HEK293 (cell line): ENCODE measurements at regions not wholly inside any gene's neighbourhood (a gene's known extent, or its start where the extent isn't known, plus 50 kb on each side); places are given as distances from the start of the nearest gene placed in this dataset.

Source experiments
- CTCF ChIA-PET: fragments of 350-600 bp; formaldehyde crosslinking; extraction: SDS; loops from one replicate; lab custom pipeline; 2021; ENCODE audit warnings: antibody characterized with exemption; lab: Yijun Ruan, JAX
- POLR2A ChIA-PET: fragments of 300-600 bp; formaldehyde crosslinking; extraction: SDS; loops from one replicate; lab custom pipeline; 2020; ENCODE audit warnings: antibody characterized with exemption, inconsistent platforms; lab: Yijun Ruan, JAX
- H3K27ac ChIP-seq: fragments of 200-500 bp; sonication (Bioruptor generic); 2 replicates; pipeline ENCODE4 v1.5.1; 2014; ENCODE audit warnings: low read depth, low read length, control low read depth, inconsistent platforms; ENCODE audit errors: extremely low read depth
- H3K36me3 ChIP-seq, 2 experiments: fragments of 200-500 bp in 1 of 2; sonication (Bioruptor generic) in 1 of 2; 1 replicate in 1 of 2; 2 replicates in 1 of 2; pipeline ENCODE4 v1.5.1; 2014 to 2017; ENCODE audit warnings: inconsistent platforms in 2 of 2, low read length in 2 of 2; ENCODE audit not compliant: control insufficient read depth in 2 of 2, insufficient read depth in 1 of 2
- H3K4me1 ChIP-seq: fragments of 200-500 bp; sonication (Bioruptor generic); 2 replicates; pipeline ENCODE4 v1.5.1; 2014; ENCODE audit warnings: mild to moderate bottlenecking, low read length, inconsistent platforms; ENCODE audit not compliant: control insufficient read depth, insufficient read depth
- H3K4me3 ChIP-seq: 2 replicates; pipeline ENCODE4 v1.5.1; 2011; ENCODE audit warnings: low read depth, mild to moderate bottlenecking, control low read depth, low read length, moderate library complexity
- H3K9me3 ChIP-seq: fragments of 200-500 bp; sonication (Bioruptor generic); 2 replicates; pipeline ENCODE4 v1.5.1; 2014; ENCODE audit warnings: low read depth, low read length, inconsistent platforms; ENCODE audit not compliant: control insufficient read depth, insufficient read depth
- BCL6B ChIP-seq: fragments of 450-650 bp; formaldehyde crosslinking; IDR thresholded peaks from 2 replicates; pipeline ENCODE4 v1.5.1; 2017; ENCODE audit warnings: missing biosample characterization, missing genetic modification characterization
- FEZF1 ChIP-seq: fragments of 450-650 bp; formaldehyde crosslinking; IDR thresholded peaks from 2 replicates; pipeline ENCODE4 v1.5.1; 2016; ENCODE audit warnings: missing biosample characterization, missing genetic modification characterization
- GLIS1 ChIP-seq: fragments of 450-650 bp; formaldehyde crosslinking; IDR thresholded peaks from 2 replicates; pipeline ENCODE4 v1.5.1; 2016; ENCODE audit warnings: missing biosample characterization, missing genetic modification characterization
- HOXA7 ChIP-seq: sonication (generic); formaldehyde crosslinking; IDR thresholded peaks from 2 replicates; pipeline ENCODE4 v1.8.1; 2022; ENCODE audit warnings: missing genetic modification reagents, borderline replicate concordance
- MEIS1 ChIP-seq: sonication (generic); formaldehyde crosslinking; IDR thresholded peaks from 2 replicates; pipeline ENCODE4 v1.8.1; 2022; ENCODE audit warnings: missing genetic modification reagents, mild to moderate bottlenecking, borderline replicate concordance
- OVOL3 ChIP-seq: fragments of 450-650 bp; formaldehyde crosslinking; IDR thresholded peaks from 2 replicates; pipeline ENCODE4 v1.5.1; 2016; ENCODE audit warnings: missing biosample characterization, missing genetic modification characterization
- TCF7L2 ChIP-seq: IDR thresholded peaks from 2 replicates; pipeline ENCODE4 v1.6.1; 2011; ENCODE audit warnings: low read depth, mild to moderate bottlenecking, inconsistent platforms, low read length, moderate library complexity, borderline replicate concordance
- ZBTB17 ChIP-seq: fragments of 450-650 bp; formaldehyde crosslinking; IDR thresholded peaks from 2 replicates; pipeline ENCODE4 v1.5.1; 2016; ENCODE audit warnings: missing biosample characterization, missing genetic modification characterization
- ZBTB8A ChIP-seq: fragments of 450-650 bp; formaldehyde crosslinking; IDR thresholded peaks from 2 replicates; pipeline ENCODE4 v1.5.1; 2016; ENCODE audit warnings: missing biosample characterization, missing genetic modification characterization
- ZNF10 ChIP-seq: fragments of 450-650 bp; formaldehyde crosslinking; IDR thresholded peaks from 2 replicates; pipeline ENCODE4 v1.5.1; 2017; ENCODE audit warnings: missing biosample characterization, missing genetic modification characterization
- ZNF146 ChIP-seq: fragments of 450-650 bp; formaldehyde crosslinking; IDR thresholded peaks from 2 replicates; pipeline ENCODE4 v1.5.1; 2016; ENCODE audit warnings: missing biosample characterization, missing genetic modification characterization
- ZNF174 ChIP-seq: fragments of 450-650 bp; formaldehyde crosslinking; IDR thresholded peaks from 2 replicates; pipeline ENCODE4 v1.5.0; 2017; ENCODE audit warnings: missing biosample characterization, mild to moderate bottlenecking, missing genetic modification characterization
- ZNF266 ChIP-seq: fragments of 450-650 bp; formaldehyde crosslinking; IDR thresholded peaks from 2 replicates; pipeline ENCODE4 v1.5.1; 2016; ENCODE audit warnings: missing biosample characterization, missing genetic modification characterization, low read depth
- ZNF274 ChIP-seq, 2 experiments: fragments of 200-500 bp in 1 of 2; fragments of 450-650 bp in 1 of 2; sonication (Bioruptor generic) in 1 of 2; formaldehyde crosslinking in 1 of 2; IDR thresholded peaks; 2 replicates each; pipeline versions ENCODE4 v1.5.1 to v1.6.1; 2014 to 2016; ENCODE audit warnings: borderline replicate concordance in 1 of 2, inconsistent platforms in 1 of 2, low read length in 1 of 2, missing biosample characterization in 1 of 2, missing genetic modification characterization in 1 of 2
- ZNF366 ChIP-seq: fragments of 450-650 bp; formaldehyde crosslinking; conservative IDR thresholded peaks from 2 replicates; pipeline ENCODE4 v1.5.1; 2016; ENCODE audit warnings: missing biosample characterization, missing genetic modification characterization
- ZNF37A ChIP-seq: fragments of 450-650 bp; IDR thresholded peaks from 2 replicates; pipeline ENCODE4 v1.5.1; 2018; ENCODE audit warnings: missing biosample characterization, missing genetic modification characterization
- ZNF391 ChIP-seq: fragments of 450-650 bp; formaldehyde crosslinking; IDR thresholded peaks from 2 replicates; pipeline ENCODE4 v1.5.1; 2016; ENCODE audit warnings: low read depth, missing biosample characterization, missing genetic modification characterization, borderline replicate concordance
- ZNF404 ChIP-seq: fragments of 450-650 bp; formaldehyde crosslinking; IDR thresholded peaks from 2 replicates; pipeline ENCODE4 v1.5.1; 2017; ENCODE audit warnings: missing biosample characterization, missing genetic modification characterization
- ZNF426 ChIP-seq: fragments of 450-650 bp; formaldehyde crosslinking; IDR thresholded peaks from 2 replicates; pipeline ENCODE4 v1.5.1; 2017; ENCODE audit warnings: missing biosample characterization, missing genetic modification characterization, mild to moderate bottlenecking, inconsistent platforms, moderate library complexity
- ZNF510 ChIP-seq: fragments of 450-650 bp; formaldehyde crosslinking; IDR thresholded peaks from 2 replicates; pipeline ENCODE4 v1.5.1; 2018; ENCODE audit warnings: mild to moderate bottlenecking, missing genetic modification characterization, missing biosample characterization; ENCODE audit not compliant: insufficient replicate concordance
- ZNF561 ChIP-seq: fragments of 450-650 bp; IDR thresholded peaks from 2 replicates; pipeline ENCODE4 v1.5.1; 2018; ENCODE audit warnings: missing biosample characterization, missing genetic modification characterization, borderline replicate concordance
- ZNF585B ChIP-seq: fragments of 450-650 bp; formaldehyde crosslinking; IDR thresholded peaks from 2 replicates; pipeline ENCODE4 v1.5.1; 2016; ENCODE audit warnings: missing biosample characterization, missing genetic modification characterization
- ZNF658 ChIP-seq: fragments of 450-650 bp; formaldehyde crosslinking; IDR thresholded peaks from 2 replicates; pipeline ENCODE4; 2016; ENCODE audit warnings: missing biosample characterization, missing genetic modification characterization
- ZNF660 ChIP-seq: fragments of 450-650 bp; IDR thresholded peaks from 2 replicates; pipeline ENCODE4 v1.5.1; 2018; ENCODE audit warnings: missing biosample characterization, mild to moderate bottlenecking, missing genetic modification characterization
- ZNF747 ChIP-seq: fragments of 450-650 bp; formaldehyde crosslinking; IDR thresholded peaks from 2 replicates; pipeline ENCODE4 v1.5.1; 2016; ENCODE audit warnings: missing biosample characterization, missing genetic modification characterization
- TF ChIP-seq, protein P1 (sequence below): fragments of 450-650 bp; formaldehyde crosslinking; IDR thresholded peaks from 2 replicates; pipeline ENCODE4 v1.5.1; 2016; ENCODE audit warnings: missing biosample characterization, missing genetic modification characterization, borderline replicate concordance
- TF ChIP-seq, protein P2 (sequence below): fragments of 450-650 bp; formaldehyde crosslinking; IDR thresholded peaks from 2 replicates; pipeline ENCODE4 v1.5.1; 2016; ENCODE audit warnings: missing biosample characterization, missing genetic modification characterization
- TF ChIP-seq, protein P3 (sequence below): fragments of 450-650 bp; formaldehyde crosslinking; IDR thresholded peaks from 2 replicates; pipeline ENCODE4 v1.5.1; 2016; ENCODE audit warnings: missing biosample characterization, missing genetic modification characterization

- no peak for TF ChIP-seq BCL6B (tag by site-specific recombination)
- TF ChIP-seq FEZF1 (tag by site-specific recombination) = no peak
- TF ChIP-seq, all 188 proteins: peak for 0
Observed at GRCh38 chr18:38646296-38646695, 1080.7 kb upstream of the CELF4 start (continued).

GRCh38 chr18:38644875-38645641 is 1079.5 kb upstream of the CELF4 start:
- H3K27ac ChIP-seq = no peak overlapping the region
- CTCF ChIA-PET = no interaction called here

GRCh38 chr18:38642711-38643110 is 1077.1 kb upstream of the CELF4 start:
- H3K4me1 ChIP-seq = no peaks in the 10 kb centered on the region
- POLR2A ChIA-PET = no interaction called here
- TF ChIP-seq ZNF37A = no peak
- TF ChIP-seq OVOL3 (tag by site-specific recombination) = no peak
- TF ChIP-seq, protein P1, sequence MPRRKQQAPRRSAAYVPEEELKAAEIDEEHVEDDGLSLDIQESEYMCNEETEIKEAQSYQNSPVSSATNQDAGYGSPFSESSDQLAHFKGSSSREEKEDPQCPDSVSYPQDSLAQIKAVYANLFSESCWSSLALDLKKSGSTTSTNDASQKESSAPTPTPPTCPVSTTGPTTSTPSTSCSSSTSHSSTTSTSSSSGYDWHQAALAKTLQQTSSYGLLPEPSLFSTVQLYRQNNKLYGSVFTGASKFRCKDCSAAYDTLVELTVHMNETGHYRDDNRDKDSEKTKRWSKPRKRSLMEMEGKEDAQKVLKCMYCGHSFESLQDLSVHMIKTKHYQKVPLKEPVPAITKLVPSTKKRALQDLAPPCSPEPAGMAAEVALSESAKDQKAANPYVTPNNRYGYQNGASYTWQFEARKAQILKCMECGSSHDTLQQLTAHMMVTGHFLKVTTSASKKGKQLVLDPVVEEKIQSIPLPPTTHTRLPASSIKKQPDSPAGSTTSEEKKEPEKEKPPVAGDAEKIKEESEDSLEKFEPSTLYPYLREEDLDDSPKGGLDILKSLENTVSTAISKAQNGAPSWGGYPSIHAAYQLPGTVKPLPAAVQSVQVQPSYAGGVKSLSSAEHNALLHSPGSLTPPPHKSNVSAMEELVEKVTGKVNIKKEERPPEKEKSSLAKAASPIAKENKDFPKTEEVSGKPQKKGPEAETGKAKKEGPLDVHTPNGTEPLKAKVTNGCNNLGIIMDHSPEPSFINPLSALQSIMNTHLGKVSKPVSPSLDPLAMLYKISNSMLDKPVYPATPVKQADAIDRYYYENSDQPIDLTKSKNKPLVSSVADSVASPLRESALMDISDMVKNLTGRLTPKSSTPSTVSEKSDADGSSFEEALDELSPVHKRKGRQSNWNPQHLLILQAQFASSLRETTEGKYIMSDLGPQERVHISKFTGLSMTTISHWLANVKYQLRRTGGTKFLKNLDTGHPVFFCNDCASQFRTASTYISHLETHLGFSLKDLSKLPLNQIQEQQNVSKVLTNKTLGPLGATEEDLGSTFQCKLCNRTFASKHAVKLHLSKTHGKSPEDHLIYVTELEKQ = no peak
- no peak for TF ChIP-seq ZBTB17 (tag by site-specific recombination)
- no peak for TF ChIP-seq ZNF658
- no peak for TF ChIP-seq HOXA7 (CRISPR knock-in tag)
- no peak for TF ChIP-seq ZNF585B (tag by site-specific recombination)
- TF ChIP-seq, all 188 proteins: peak for 0
- CTCF ChIA-PET = no interaction called here
- H3K9me3 ChIP-seq = no peaks in the 10 kb centered on the region
- H3K36me3 ChIP-seq = no peaks in the 10 kb centered on the region
- no peak overlapping the region for H3K27ac ChIP-seq
- H3K4me3 ChIP-seq = no peak overlapping the region

More at GRCh38 chr18:38644875-38645641, 1079.5 kb upstream of the CELF4 start:
- Histone ChIP-seq H3K4me1 (no peaks in the 10 kb centered on the region), H3K9me3 (no peaks in the 10 kb centered on the region)
- TF ChIP-seq, protein P2, sequence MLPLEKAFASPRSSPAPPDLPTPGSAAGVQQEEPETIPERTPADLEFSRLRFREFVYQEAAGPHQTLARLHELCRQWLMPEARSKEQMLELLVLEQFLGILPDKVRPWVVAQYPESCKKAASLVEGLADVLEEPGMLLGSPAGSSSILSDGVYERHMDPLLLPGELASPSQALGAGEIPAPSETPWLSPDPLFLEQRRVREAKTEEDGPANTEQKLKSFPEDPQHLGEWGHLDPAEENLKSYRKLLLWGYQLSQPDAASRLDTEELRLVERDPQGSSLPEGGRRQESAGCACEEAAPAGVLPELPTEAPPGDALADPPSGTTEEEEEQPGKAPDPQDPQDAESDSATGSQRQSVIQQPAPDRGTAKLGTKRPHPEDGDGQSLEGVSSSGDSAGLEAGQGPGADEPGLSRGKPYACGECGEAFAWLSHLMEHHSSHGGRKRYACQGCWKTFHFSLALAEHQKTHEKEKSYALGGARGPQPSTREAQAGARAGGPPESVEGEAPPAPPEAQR (tag by site-specific recombination) = no peak
- TF ChIP-seq ZNF10 (tag by site-specific recombination) (no peak), ZNF266 (tag by site-specific recombination) (no peak), ZNF146 (tag by site-specific recombination) (no peak), ZNF391 (no peak), MEIS1 (CRISPR knock-in tag) (no peak), ZNF747 (tag by site-specific recombination) (no peak), ZNF561 (tag by site-specific recombination) (no peak), TCF7L2 (no peak), ZNF426 (tag by site-specific recombination) (no peak), ZNF174 (tag by site-specific recombination) (no peak), ZNF274 (IDR thresholded peaks at IDR 0.05; ENCODE audit: low read length) (no peak), ZNF274 (tag by site-specific recombination; IDR thresholded peaks at IDR 0.05; ENCODE audit: borderline replicate concordance) (no peak), GLIS1 (tag by site-specific recombination) (no peak), ZNF660 (tag by site-specific recombination) (no peak), ZNF366 (tag by site-specific recombination) (no peak), ZNF510 (no peak), ZBTB8A (tag by site-specific recombination) (no peak), ZNF404 (tag by site-specific recombination) (no peak)
- TF ChIP-seq, protein P1 = no peak
- TF ChIP-seq, protein P3, sequence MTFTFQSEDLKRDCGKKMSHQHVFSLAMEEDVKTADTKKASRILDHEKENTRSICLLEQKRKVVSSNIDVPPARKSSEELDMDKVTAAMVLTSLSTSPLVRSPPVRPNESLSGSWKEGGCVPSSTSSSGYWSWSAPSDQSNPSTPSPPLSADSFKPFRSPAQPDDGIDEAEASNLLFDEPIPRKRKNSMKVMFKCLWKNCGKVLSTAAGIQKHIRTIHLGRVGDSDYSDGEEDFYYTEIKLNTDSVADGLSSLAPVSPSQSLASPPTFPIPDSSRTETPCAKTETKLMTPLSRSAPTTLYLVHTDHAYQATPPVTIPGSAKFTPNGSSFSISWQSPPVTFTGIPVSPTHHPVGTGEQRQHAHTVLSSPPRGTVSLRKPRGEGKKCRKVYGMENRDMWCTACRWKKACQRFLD (tag by site-specific recombination) = no peak
- TF ChIP-seq, all 188 proteins: peak for 0
- H3K36me3 ChIP-seq = no peaks in the 10 kb centered on the region
- no peak overlapping the region for H3K4me3 ChIP-seq
- POLR2A ChIA-PET = no interaction called here
